CD14-positive monocyte (primary cell): ENCODE measurements at regions not wholly inside any gene's neighbourhood (a gene's known extent, or its start where the extent isn't known, plus 50 kb on each side); places are given as distances from the start of the nearest gene placed in this dataset.
"Not testable (repeated sequence)": the region's sequence is repeated elsewhere in the genome, so short reads cannot be mapped to it uniquely, and the experiment has no call there.

Source experiments
- DNase-seq, 3 donors: peaks; one replicate each; pipeline ENCODE4 v3.0.0-alpha.2; 2011 to 2022
- H2AFZ ChIP-seq: 2 replicates; pipeline ENCODE4 v1.6.0; 2012; ENCODE audit warnings: mild to moderate bottlenecking, low read depth, low read length, inconsistent platforms; ENCODE audit not compliant: insufficient read depth, poor library complexity, severe bottlenecking
- H3K27ac ChIP-seq, 2 donors: 1 replicate in 1 of 2; 2 replicates in 1 of 2; pipeline ENCODE4 v1.5.1; 2012 to 2013; ENCODE audit warnings: low read length in 2 of 2, control low read depth in 1 of 2, inconsistent platforms in 1 of 2, low read depth in 1 of 2, mild to moderate bottlenecking in 1 of 2
- H3K27me3 ChIP-seq, 2 donors: one replicate each; pipeline versions ENCODE4 v1.6.0 to v1.6.1; 2011 to 2013; ENCODE audit warnings: low read length in 2 of 2; ENCODE audit not compliant: control insufficient read depth in 2 of 2, insufficient read depth in 2 of 2
- H3K36me3 ChIP-seq, 2 donors: replicated peaks in 1 of 2; 1 replicate in 1 of 2; 2 replicates in 1 of 2; pipeline versions ENCODE4 v1.5.1 to v1.6.1; 2012 to 2013; ENCODE audit warnings: low read length in 2 of 2, control low read depth in 1 of 2, inconsistent platforms in 1 of 2, mild to moderate bottlenecking in 1 of 2; ENCODE audit not compliant: insufficient read depth in 2 of 2, control insufficient read depth in 1 of 2
- H3K4me1 ChIP-seq, 2 donors: 1 replicate in 1 of 2; 2 replicates in 1 of 2; pipeline versions ENCODE4 v1.5.1 to v1.6.1; 2012 to 2013; ENCODE audit warnings: low read length in 2 of 2, control low read depth in 1 of 2, inconsistent platforms in 1 of 2, mild to moderate bottlenecking in 1 of 2, moderate library complexity in 1 of 2; ENCODE audit not compliant: insufficient read depth in 2 of 2, control insufficient read depth in 1 of 2
- H3K4me2 ChIP-seq: replicated peaks from 2 replicates; pipeline ENCODE3; 2012; ENCODE audit warnings: low read length, moderate library complexity, mild to moderate bottlenecking; ENCODE audit not compliant: poor library complexity, severe bottlenecking; ENCODE audit errors: extremely low read depth
- H3K4me3 ChIP-seq, 3 experiments: fragments of 200-600 bp in 1 of 3; sonication (generic) in 1 of 3; replicated peaks in 1 of 3; 1 replicate in 2 of 3; 2 replicates in 1 of 3; pipeline ENCODE4 v1.5.1; 2011 to 2013; ENCODE audit warnings: low read length in 3 of 3, mild to moderate bottlenecking in 3 of 3, control low read depth in 2 of 3, low read depth in 2 of 3, inconsistent platforms in 1 of 3, moderate library complexity in 1 of 3
- H3K79me2 ChIP-seq: 2 replicates; pipeline ENCODE4 v1.6.0; 2012; ENCODE audit warnings: mild to moderate bottlenecking, control low read depth, inconsistent platforms, low read length, moderate library complexity; ENCODE audit not compliant: insufficient read depth
- H3K9ac ChIP-seq: 2 replicates; pipeline ENCODE4 v1.6.0; 2017; ENCODE audit warnings: low read length, mild to moderate bottlenecking; ENCODE audit not compliant: insufficient read depth, poor library complexity, severe bottlenecking
- H3K9me3 ChIP-seq, 2 donors: replicated peaks in 1 of 2; 1 replicate in 1 of 2; 2 replicates in 1 of 2; pipeline versions ENCODE4 v1.5.1 to v1.6.1; 2012 to 2013; ENCODE audit warnings: low read length in 2 of 2, control low read depth in 1 of 2; ENCODE audit not compliant: control insufficient read depth in 1 of 2, insufficient read depth in 1 of 2
- H4K20me1 ChIP-seq: 2 replicates; pipeline ENCODE4 v1.6.0; 2012; ENCODE audit warnings: mild to moderate bottlenecking, low read length, control low read depth, moderate library complexity; ENCODE audit not compliant: insufficient read depth
- H3K27ac Mint-ChIP-seq, 7 donors: one replicate each; pipeline ENCODE4 v1.8.0; 2020; ENCODE audit warnings: mild to moderate bottlenecking in 7 of 7, mixed read lengths in 7 of 7, moderate library complexity in 6 of 7, inconsistent platforms in 2 of 7
- H3K27me3 Mint-ChIP-seq, 3 donors: one replicate each; pipeline ENCODE4 v1.8.0; 2021 to 2022; ENCODE audit warnings: low read depth in 3 of 3, mild to moderate bottlenecking in 3 of 3, mixed read lengths in 3 of 3, moderate library complexity in 3 of 3, inconsistent platforms in 1 of 3
- H3K36me3 Mint-ChIP-seq, 2 donors: one replicate each; pipeline ENCODE4 v1.8.0; 2020; ENCODE audit warnings: mixed read lengths in 2 of 2, inconsistent platforms in 1 of 2, mild to moderate bottlenecking in 1 of 2
- H3K4me1 Mint-ChIP-seq: one replicate; pipeline ENCODE4 v1.8.0; 2020; ENCODE audit warnings: mild to moderate bottlenecking, mixed read lengths
- H3K4me3 Mint-ChIP-seq, 2 donors: one replicate each; pipeline ENCODE4 v1.8.0; 2020; ENCODE audit warnings: mild to moderate bottlenecking in 2 of 2, mixed read lengths in 2 of 2, moderate library complexity in 1 of 2
- H3K9me3 Mint-ChIP-seq, 7 donors: one replicate each; pipeline ENCODE4 v1.8.0; 2020 to 2022; ENCODE audit warnings: mixed read lengths in 7 of 7, mild to moderate bottlenecking in 6 of 7, moderate library complexity in 6 of 7, inconsistent platforms in 2 of 7
- CTCF ChIP-seq: fragments of 200-600 bp; IDR thresholded peaks from one replicate; pipeline ENCODE4 v1.8.0; 2022; ENCODE audit warnings: antibody characterized with exemption, mild to moderate bottlenecking
- WGBS: methylation state at CpG from one replicate; pipeline ENCODE4 v1.1.5; 2013; ENCODE audit warnings: missing lambda C conversion rate; ENCODE audit not compliant: insufficient coverage; 5-methylcytosine and 5-hydroxymethylcytosine counted together
- intact Hi-C, 2 donors: fragments of 100-400 bp; cut with micrococcal nuclease; formaldehyde crosslinking; loops; one replicate each; pipeline versions ENCODE4 v1.15.0 to v1.15.1; 2023

- no peak for TF ChIP-seq CTCF
- Histone ChIP-seq H3K9ac (no peak overlapping the region), H3K27me3 (peaks cover 0 to 4% of the 10 kb centered on the region in 2 donors), H3K4me3 (no peak overlapping the region), H3K36me3 (no peaks in the 10 kb centered on the region), H3K4me2 (no peak overlapping the region), H3K27ac (no peak overlapping the region), H3K9me3 (no peaks in the 10 kb centered on the region), H3K4me1 (no peaks in the 10 kb centered on the region), H4K20me1 (no peaks in the 10 kb centered on the region), H3K79me2 (no peaks in the 10 kb centered on the region), H2AFZ (no peak overlapping the region)
- no peak for DNase-seq
- Mint-ChIP-seq H3K36me3 (no peaks in the 10 kb centered on the region), H3K4me3 (no peak overlapping the region), H3K27ac (no peak overlapping the region), H3K4me1 (no peaks in the 10 kb centered on the region), H3K27me3 (peaks cover 2 to 4% (median 2%) of the 10 kb centered on the region in 3 donors), H3K9me3 (no peaks in the 10 kb centered on the region)
- 89% methylated on average over 5 of the region's 7 CpGs for WGBS
- intact Hi-C loops, result no loop called here
These were observed 89.5 kb downstream of the GGTLC2 start for GRCh38 chr22:22733881-22734373.

GRCh38 chr22:22734395-22735272 lies 90.2 kb downstream of the GGTLC2 start:
- H4K20me1 ChIP-seq, H3K4me1 ChIP-seq, H3K9me3 ChIP-seq, H3K27ac ChIP-seq, H2AFZ ChIP-seq, H3K4me2 ChIP-seq, H3K36me3 ChIP-seq, DNase-seq, H3K9me3 Mint-ChIP-seq, intact Hi-C loops, H3K36me3 Mint-ChIP-seq, H3K9ac ChIP-seq, H3K79me2 ChIP-seq, H3K27me3 ChIP-seq, H3K27me3 Mint-ChIP-seq, H3K4me3 Mint-ChIP-seq, H3K4me3 ChIP-seq, H3K4me1 Mint-ChIP-seq, H3K27ac Mint-ChIP-seq: not testable (repeated sequence)
- WGBS, result 93% methylated on average over 9 of the region's 17 CpGs

GRCh38 chr22:22735276-22735675 lies 90.9 kb downstream of the GGTLC2 start:
- H3K36me3 ChIP-seq, H3K4me3 ChIP-seq, H3K9me3 ChIP-seq, DNase-seq, H3K4me2 ChIP-seq, H3K27ac ChIP-seq, H3K79me2 ChIP-seq, H4K20me1 ChIP-seq, H3K4me1 ChIP-seq, H3K27ac Mint-ChIP-seq, H3K9me3 Mint-ChIP-seq, intact Hi-C loops, H3K4me3 Mint-ChIP-seq, H3K27me3 Mint-ChIP-seq, H3K9ac ChIP-seq, H3K4me1 Mint-ChIP-seq, H3K27me3 ChIP-seq, H3K36me3 Mint-ChIP-seq, H2AFZ ChIP-seq: not testable (repeated sequence)
- WGBS, result no CpG with 5 or more reads among the region's 4 CpGs
